RCC 7860 (cell line): ENCODE measurements at regions not wholly inside any gene's neighbourhood (a gene's known extent, or its start where the extent isn't known, plus 50 kb on each side); places are given as distances from the start of the nearest gene placed in this dataset.
"Not testable (repeated sequence)": the region's sequence is repeated elsewhere in the genome, so short reads cannot be mapped to it uniquely, and the experiment has no call there.

ENCODE experiments used
- DNase-seq: peaks from one replicate; pipeline ENCODE4 v3.0.0-alpha.2; 2015; ENCODE audit warnings: low spot score
- FAIRE-seq: peaks from 2 replicates; lab custom pipeline; 2012; peaks lifted over from hg19 to GRCh38; lab: Jason Lieb, UNC

- no peak for FAIRE-seq
- DNase-seq: no peak
Measured at GRCh38 chr3:74295479-74295878, 319.0 kb downstream of the CNTN3 start.

DNA sequence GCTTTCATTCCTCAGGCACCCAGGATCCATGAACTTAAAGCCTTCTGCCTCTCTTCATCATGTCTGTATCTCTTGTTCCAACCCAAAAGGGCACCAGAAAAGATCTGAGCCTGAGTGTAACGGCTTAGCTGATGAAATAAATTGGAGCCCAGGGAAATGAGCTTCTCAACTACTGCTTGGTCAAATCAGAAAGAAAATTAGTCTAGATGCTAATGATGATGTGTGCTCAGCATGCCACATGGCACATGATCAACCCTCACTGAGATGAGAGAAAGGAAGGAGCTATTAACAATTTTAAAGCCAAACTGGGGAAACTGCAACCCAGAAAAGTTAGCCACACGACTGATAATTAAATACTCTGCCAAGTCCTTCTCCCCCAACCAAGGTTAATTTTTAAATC is 325.7 kb downstream of the CNTN3 start:
- DNase-seq (no peak), FAIRE-seq (no peak)

DNA sequence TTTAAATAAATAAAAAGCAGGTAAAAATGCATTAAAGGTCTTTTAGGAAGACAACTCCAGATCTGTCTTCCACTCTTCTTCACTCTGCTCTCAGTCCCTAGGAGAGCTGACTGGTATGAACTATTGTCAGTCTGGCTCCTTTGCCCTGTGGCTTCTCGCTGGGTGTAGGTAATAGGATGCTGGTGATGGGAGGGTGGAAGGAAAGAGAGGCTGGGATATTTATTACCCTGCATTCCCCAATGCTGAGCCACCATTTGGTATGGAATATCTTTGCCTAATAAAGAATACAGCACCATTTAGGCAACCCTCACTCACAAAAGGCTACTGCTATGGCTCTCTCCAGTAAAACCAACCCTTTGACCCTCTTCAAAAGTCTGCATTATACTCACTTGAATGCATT is 326.9 kb downstream of the CNTN3 start:
- no peak for DNase-seq
- FAIRE-seq: no peak

DNA sequence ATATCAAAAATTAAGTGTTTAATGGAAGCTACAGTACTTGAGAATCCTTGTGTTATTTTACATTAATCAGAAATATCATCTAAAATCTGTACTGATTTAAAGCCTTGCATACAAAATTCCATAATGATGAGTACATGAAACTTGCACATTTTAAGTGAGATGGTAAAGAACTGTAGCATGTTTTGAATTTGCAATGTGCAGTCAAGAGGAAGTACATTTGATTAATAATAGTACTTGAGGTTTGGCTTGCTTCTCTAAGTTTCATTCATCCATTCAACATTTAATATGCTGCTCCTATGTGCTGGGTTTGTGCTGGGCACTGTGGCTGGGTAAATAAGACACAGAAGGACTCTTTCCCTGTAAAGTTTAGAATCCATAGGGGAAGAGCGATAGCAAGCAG is 332.3 kb downstream of the CNTN3 start:
- FAIRE-seq: no peak
- no peak for DNase-seq

GRCh38 chr3:74281705-74282104 is 332.8 kb downstream of the CNTN3 start:
- DNase-seq (no peak), FAIRE-seq (no peak)

DNA sequence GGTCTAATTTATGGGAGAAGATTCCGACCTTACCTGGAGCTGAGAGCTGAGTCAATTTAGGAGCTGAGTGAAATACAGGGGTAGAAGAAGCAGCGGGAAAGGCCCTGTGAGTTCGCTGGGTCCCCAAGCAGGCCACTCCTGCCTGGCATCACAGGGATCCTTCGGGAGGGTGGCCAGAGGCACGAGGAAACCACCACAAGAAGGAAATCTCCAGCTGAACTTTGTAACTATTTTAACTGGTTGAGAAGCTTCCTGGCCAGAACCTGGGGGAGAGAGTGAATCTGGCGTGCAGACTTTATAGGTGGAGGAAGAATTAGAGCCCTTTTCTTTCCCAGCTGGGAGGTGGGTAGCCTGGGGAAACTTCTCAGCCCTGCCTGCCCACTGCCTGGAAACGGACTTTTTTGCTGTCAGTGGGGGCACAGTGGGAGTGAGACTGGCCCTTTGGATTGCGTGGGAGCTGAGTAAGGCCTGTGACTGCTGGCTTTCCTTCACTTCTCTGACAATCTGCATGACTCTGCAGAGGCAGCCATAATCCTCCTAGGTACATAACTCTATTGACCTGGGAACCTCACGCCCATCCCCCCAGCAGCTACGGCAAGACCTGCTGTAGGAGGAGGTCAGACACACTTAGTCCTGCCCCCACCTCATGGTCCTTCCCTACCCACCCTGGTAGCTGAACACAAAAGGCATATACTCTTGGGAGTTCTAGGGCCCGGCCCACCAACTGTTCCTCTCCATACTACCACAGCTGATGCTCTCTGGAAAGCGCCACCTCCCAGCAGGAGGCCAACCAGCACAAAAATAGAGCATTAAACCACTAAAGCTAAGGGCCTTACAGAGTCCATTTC is 340.7 kb downstream of the CNTN3 start:
- DNase-seq: no peak
- FAIRE-seq: no peak

- DNase-seq (no peak), FAIRE-seq (no peak)
Measured at GRCh38 chr3:74273091-74273490, 341.4 kb downstream of the CNTN3 start.

GRCh38 chr3:74271541-74271940 is 342.9 kb downstream of the CNTN3 start:
- DNase-seq (no peak), FAIRE-seq (no peak)

- DNase-seq (no peak), FAIRE-seq (no peak)
Measured at GRCh38 chr3:74269689-74270088, 344.8 kb downstream of the CNTN3 start.

- FAIRE-seq: no peak
- no peak for DNase-seq
Measured at GRCh38 chr3:74268753-74269152, 345.7 kb downstream of the CNTN3 start.

DNA sequence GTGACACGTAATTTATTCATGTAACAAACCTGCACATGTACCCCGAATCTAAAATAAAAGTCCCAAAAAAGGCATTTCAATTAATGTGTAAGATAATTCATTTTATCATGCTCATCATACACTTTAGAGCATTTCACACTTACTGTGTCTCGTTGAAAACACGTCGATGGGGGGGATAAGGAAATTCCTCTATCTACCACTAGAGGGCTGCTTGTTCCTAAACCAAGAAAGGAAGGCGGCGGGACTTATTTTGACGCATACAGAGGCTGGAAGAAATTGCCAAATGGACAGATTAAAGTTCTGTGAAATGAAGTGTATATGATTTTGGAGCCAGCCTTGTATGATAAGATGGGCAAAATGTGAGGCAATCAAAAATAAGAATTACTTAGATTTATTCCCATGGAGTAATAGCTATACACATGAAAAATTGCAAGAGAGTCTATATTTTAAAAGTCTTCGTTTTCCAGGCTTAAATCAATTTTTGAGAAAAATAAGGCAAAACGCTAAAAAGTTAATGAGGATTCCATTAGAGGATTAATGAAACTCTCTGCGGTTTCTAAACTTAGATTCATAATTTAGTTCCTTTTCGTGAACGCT is 346.8 kb downstream of the CNTN3 start:
- FAIRE-seq (no peak), DNase-seq (no peak)

DNA sequence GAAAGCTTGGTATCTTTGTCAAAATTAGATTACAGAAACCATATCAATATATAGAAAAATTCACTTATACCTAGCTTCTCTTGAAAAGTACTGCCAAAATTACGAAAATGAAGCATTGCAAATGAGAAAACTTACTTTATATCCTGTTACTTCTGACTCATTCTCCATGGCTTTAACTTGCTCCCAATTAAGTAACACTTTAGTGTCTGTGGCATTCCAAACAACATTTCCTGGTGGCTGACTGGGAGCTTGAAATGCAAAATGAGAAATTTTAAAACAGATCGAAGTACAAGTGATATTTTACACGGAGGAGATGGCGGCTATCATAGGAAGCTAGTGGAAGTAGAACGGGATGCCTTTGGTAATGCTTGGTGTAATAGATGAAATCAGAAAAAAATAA is 347.3 kb downstream of the CNTN3 start:
- no peak for DNase-seq
- no peak for FAIRE-seq

DNA sequence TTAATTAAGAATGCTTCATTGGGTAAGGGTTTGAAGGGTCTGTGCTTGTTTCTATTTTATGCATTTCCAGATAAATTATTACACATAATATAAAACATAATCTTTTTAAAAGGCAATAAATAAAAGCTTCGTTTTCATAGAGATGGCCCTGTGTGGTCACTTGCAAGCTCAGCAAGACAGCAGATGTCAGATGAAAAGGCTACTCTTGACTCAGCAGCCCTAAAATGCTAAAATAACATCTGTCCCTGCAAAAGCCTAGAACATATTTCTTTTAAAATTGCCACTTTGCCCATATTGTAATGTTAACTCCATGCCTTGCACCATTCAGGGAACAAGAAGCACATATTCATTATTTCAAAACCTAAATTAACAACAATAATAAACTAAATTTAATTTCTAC is 349.4 kb downstream of the CNTN3 start:
- FAIRE-seq: no peak

GRCh38 chr3:74263031-74263430 is 351.4 kb downstream of the CNTN3 start:
- FAIRE-seq (no peak), DNase-seq (no peak)

More for the DNA sequence above, 349.4 kb downstream of the CNTN3 start:
- DNase-seq: no peak

DNA sequence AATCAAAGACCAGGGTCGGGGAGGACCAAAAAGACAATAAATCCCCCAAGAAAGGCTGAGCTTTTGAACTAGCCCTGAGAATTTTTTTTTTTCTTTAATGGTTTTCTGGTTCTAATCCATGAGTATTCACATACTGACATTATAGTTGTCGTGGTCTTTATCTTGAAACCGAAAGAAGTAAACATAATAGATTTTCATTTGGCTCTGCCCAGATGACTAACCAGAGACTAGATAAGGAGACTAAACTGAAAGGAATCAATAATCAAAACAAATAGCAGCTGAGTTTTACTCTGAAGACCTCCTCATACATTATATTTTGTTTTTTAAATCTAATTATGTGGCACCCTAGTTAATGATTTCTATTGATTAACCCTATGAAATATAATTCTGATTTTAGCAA is 381.4 kb downstream of the CNTN3 start:
- no peak for DNase-seq
- FAIRE-seq: no peak

GRCh38 chr3:74217467-74217866 is 397.0 kb downstream of the CNTN3 start:
- no peak for DNase-seq
- no peak for FAIRE-seq

GRCh38 chr3:74214286-74214685 is 400.2 kb downstream of the CNTN3 start:
- DNase-seq: no peak
- no peak for FAIRE-seq

DNA sequence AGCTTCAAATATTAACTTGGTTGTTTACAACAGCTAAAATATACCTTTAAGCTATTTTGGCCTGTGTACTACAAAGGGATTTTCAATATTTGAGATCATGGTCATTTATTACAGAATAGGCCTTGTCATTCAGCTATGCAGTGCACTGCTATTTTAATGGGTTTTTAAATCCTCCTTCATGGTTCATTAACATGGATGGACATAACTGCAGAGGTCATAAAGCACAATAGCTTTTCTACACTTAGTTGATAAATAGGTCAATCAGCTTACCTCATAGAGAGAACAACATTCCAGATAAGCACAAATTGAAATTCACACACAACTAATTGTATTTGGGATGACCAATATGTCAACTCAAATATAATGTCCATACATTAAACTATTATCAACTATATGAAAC is 403.7 kb downstream of the CNTN3 start:
- no peak for FAIRE-seq

GRCh38 chr3:74200952-74201351 is 413.5 kb downstream of the CNTN3 start:
- FAIRE-seq: no peak
- no peak for DNase-seq

More for the DNA sequence above, 403.7 kb downstream of the CNTN3 start:
- no peak for DNase-seq

DNA sequence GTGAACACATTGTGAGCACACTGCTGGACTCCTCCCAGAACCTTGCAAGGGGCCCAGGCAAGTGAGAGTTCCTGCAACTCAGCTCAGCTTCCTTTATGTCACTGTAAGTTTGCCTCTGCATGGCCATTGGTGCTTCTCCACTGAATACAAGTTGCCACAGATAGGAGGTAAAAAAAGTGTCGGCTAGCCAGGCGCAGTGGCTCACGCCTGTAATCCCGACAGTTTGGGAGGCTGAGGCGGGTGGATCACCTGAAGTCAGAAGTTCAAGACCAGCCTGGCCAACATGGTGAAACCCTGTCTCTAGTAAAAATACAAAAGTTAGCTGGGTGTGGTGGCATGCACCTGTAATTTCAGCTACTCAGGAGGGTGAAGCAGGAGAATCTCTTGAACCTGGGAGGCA is 435.8 kb downstream of the CNTN3 start:
- DNase-seq, FAIRE-seq: not testable (repeated sequence)

- FAIRE-seq: no peak
Measured at GRCh38 chr3:74173090-74173489, 441.4 kb downstream of the CNTN3 start.

DNA sequence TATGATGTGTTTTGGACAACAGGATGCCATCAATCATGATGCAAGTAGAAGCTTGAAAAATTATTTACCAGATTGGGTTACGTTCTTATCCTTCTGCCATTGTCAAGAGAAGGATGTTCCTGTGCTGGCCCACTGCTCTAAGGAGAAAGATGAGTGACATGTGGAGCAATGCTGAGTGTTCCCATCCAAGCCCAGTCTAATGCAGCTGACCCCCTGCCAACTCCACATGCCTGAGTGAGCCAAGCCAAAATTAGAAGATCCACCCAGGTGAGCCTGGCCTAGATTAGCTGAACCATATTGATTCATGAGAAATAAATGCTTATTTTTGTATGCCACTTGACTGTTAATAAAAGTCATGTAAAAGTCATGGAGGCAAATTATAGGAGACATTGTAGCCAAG is 446.5 kb downstream of the CNTN3 start:
- no peak for DNase-seq

More at GRCh38 chr3:74173090-74173489, 441.4 kb downstream of the CNTN3 start:
- no peak for DNase-seq

More for the DNA sequence above, 446.5 kb downstream of the CNTN3 start:
- FAIRE-seq: no peak
